NB4 (cell line): ENCODE measurements at regions not wholly inside any gene's neighbourhood (a gene's known extent, or its start where the extent isn't known, plus 50 kb on each side); places are given as distances from the start of the nearest gene placed in this dataset.
"Not testable (repeated sequence)": the region's sequence is repeated elsewhere in the genome, so short reads cannot be mapped to it uniquely, and the experiment has no call there.

Experiments used
- DNase-seq: peaks from one replicate; pipeline ENCODE4 v3.0.0; 2010; ENCODE audit warnings: low read depth
- H3K4me3 ChIP-seq: one replicate; pipeline ENCODE4 v1.5.1; 2011; ENCODE audit warnings: mild to moderate bottlenecking, low read depth, low read length, moderate library complexity
- MYC ChIP-seq: IDR thresholded peaks from 2 replicates; pipeline ENCODE4 v1.6.1; 2011; ENCODE audit warnings: low read depth, low read length
- POLR2A ChIP-seq: IDR thresholded peaks from 2 replicates; pipeline ENCODE4 v1.6.1; 2011; ENCODE audit warnings: mild to moderate bottlenecking; ENCODE audit not compliant: insufficient read length; ENCODE audit errors: extremely low read depth
- TF ChIP-seq, protein P1 (sequence below): IDR thresholded peaks from 2 replicates; pipeline ENCODE4 v1.6.1; 2011; ENCODE audit warnings: low read depth, low read length
- TF ChIP-seq, protein P2 (sequence below): IDR thresholded peaks from one replicate; pipeline ENCODE4 v1.5.1; 2012; ENCODE audit warnings: low read depth, low read length

DNA sequence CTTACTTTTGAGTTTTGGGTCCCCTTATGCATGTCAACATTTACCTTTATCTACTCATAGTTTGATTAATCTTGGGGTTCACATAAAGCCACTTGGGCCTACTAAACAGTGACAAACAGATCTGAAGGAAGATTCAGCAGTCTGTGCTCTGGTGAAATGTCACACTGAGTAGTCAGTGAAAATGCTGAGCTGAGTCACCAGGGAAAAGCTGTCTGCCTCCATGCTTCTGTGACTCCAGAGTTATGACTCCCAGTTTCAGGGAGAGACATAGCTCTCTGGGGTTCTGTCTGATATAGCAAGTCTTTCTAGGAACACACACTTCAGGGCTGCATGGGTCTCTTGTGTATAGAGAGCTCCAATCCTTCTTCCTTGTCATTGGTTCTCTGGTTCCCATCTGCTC, 406.3 kb upstream of the FAR2 start:
- no peak overlapping the region for H3K4me3 ChIP-seq
- DNase-seq = no peak
- no peak for TF ChIP-seq MYC
- TF ChIP-seq POLR2A = no peak
- TF ChIP-seq, protein P1, sequence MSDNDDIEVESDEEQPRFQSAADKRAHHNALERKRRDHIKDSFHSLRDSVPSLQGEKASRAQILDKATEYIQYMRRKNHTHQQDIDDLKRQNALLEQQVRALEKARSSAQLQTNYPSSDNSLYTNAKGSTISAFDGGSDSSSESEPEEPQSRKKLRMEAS = no peak
- TF ChIP-seq, protein P2, sequence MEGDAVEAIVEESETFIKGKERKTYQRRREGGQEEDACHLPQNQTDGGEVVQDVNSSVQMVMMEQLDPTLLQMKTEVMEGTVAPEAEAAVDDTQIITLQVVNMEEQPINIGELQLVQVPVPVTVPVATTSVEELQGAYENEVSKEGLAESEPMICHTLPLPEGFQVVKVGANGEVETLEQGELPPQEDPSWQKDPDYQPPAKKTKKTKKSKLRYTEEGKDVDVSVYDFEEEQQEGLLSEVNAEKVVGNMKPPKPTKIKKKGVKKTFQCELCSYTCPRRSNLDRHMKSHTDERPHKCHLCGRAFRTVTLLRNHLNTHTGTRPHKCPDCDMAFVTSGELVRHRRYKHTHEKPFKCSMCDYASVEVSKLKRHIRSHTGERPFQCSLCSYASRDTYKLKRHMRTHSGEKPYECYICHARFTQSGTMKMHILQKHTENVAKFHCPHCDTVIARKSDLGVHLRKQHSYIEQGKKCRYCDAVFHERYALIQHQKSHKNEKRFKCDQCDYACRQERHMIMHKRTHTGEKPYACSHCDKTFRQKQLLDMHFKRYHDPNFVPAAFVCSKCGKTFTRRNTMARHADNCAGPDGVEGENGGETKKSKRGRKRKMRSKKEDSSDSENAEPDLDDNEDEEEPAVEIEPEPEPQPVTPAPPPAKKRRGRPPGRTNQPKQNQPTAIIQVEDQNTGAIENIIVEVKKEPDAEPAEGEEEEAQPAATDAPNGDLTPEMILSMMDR = no peak

DNA sequence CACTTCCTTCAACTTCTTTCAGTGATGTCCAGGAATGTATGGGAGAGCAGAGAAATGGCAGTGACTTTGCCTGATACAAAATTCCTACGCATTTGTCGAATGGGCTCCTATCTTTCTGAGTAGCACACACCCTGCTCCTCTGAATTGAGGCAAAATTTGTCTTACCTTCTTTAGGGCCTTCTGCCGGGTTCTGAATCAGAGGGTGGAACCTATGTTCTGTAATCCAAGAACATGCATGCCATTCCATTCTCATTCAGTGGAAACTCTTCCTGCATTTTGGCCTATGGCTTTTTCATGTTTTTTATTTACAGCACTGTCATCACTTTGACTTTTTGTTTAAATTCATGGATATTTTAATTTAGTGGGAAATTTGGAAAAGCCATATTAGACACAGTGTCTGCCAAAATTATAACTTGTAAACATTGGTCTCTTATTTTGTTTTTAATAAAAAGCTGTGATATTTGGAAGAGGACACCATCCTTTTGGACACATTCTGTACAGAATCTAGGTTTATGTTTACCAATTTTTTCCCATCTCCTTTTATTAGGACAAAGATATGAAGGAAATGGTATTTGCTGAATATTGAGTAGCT, 402.2 kb upstream of the FAR2 start:
- H3K4me3 ChIP-seq = no peak overlapping the region
- no peak for DNase-seq

DNA sequence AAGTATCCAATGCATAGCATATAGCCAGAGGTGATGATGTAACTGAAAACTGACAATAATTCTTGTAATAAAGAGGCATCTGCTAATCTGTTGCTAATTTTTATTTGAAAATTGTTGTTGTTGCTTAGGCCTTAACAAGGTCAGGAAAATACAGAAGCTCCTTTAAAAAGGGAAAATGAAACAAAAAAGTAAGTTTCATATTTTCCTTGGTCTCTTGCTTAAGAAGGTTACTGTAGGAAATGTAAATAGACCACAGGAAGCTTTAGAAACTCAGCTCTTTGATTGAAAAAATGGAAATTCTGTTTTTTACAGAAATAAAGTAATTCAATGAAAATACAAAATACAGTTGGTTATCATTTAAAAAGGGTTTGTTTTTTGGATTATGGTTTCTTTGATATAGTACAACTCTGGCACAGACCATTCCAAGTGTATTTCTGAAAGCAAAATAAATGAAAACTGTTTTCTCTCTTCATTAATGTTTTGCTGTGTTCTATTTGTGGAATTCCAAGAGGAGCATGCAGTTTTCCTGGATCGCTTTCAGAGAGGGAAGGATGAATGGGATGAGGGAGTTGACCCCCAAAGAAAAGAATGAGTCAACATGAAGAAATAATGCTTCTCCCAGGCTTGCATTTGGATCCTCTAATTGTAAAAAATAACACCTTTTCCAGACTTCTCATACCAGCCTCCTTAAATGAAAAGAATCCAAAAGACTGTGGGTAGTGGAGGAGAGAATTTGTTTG, 398.0 kb upstream of the FAR2 start:
- DNase-seq = no peak
- no peak overlapping the region for H3K4me3 ChIP-seq

More for the DNA sequence above, 402.2 kb upstream of the FAR2 start:
- TF ChIP-seq, protein P2 = no peak
- TF ChIP-seq, protein P1 = no peak
- no peak for TF ChIP-seq MYC
- TF ChIP-seq POLR2A = no peak

DNA sequence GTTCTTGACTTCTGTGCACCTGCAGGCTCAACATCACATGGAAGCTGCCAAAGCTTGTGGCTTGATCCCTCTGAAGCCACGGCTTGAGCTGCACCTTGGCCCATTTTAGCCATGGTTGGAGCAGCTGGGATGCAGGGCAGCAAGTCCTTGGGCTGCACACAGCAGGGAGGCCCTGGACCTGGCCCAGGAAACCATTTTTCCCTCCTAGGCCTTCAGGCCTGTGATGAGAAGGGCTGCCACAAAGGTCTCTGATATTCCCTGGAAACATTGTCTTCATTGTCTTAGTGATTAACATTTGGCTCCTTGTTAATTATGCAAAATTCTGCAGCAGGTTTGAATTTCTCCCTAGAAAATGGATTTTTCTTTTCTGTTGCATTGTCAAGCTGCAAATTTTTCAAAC, 394.1 kb upstream of the FAR2 start:
- DNase-seq = no peak
- TF ChIP-seq, protein P2 = no peak
- TF ChIP-seq MYC (no peak), POLR2A (no peak)
- TF ChIP-seq, protein P1 = no peak
- no peak overlapping the region for H3K4me3 ChIP-seq

More for the DNA sequence above, 398.0 kb upstream of the FAR2 start:
- TF ChIP-seq MYC (no peak), POLR2A (no peak)
- TF ChIP-seq, protein P2 = no peak
- TF ChIP-seq, protein P1 = no peak

DNA sequence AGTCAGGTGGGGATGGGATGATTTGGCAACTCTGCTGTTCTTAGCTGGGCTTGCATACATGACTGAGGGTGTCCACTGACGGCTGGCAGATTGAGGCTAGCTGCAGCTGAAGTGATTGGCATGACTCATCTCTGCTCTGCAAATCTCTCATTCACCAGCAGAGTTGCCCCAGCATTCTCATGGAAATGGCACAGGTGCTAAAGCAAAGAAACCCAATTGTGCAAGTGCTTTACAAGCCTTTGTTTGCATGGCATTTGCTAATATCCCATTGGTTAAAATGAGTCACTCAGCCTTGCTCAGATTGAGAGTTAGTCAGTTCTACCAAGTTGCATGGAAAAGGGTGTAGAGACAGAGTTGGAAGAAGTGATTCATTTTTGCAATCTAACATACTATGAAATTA, 389.7 kb upstream of the FAR2 start:
- TF ChIP-seq MYC = no peak
- TF ChIP-seq POLR2A = no peak
- TF ChIP-seq, protein P1 = no peak
- TF ChIP-seq, protein P2 = no peak
- no peak overlapping the region for H3K4me3 ChIP-seq
- peak; percentile 31 for DNase-seq

DNA sequence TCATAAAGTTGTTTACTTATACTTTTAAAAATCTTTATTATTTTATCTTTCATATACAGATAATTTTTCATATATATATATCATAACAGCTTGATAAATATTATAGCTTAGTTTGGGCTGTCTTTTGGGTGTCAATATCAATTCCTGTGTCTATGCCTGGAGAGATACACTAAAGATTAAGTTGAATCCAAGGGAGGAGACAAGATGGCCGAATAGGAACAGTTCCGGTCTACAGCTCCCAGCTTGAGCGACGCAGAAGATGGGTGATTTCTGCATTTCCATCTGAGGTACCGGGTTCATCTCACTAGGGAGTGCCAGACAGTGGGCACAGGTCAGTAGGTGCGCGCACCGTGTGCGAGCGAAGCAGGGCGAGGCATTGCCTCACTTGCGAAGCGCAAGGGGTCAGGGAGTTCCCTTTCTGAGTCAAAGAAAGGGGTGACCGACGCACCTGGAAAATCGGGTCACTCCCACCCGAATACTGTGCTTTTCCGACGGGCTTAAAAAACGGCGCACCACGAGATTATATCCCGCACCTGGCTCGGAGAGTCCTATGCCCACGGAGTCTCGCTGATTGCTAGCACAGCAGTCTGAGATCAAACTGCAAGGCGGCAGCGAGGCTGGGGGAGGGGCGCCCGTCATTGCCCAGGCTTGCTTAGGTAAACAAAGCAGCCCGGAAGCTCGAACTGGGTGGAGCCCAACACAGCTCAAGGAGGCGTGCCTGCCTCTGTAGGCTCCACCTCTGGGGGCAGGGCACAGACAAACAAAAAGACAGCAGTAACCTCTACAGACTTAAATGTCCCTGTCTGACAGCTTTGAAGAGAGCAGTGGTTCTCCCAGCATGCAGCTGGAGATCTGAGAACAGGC, 388.8 kb upstream of the FAR2 start:
- not testable (repeated sequence) for H3K4me3 ChIP-seq, DNase-seq

DNA sequence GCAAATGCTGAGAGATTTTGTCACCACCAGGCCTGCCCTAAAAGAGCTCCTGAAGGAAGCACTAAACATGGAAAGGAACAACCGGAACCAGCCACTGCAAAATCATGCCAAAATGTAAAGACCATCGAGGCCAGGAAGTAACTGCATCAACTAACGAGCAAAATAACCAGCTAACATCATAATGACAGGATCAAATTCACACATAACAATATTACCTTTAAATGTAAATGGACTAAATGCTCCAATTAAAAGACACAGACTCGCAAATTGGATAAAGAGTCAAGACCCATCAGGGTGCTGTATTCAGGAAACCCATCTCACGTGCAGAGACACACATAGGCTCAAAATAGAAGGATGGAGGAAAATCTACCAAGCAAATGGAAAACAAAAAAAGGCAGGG, 387.2 kb upstream of the FAR2 start:
- not testable (repeated sequence) for DNase-seq, H3K4me3 ChIP-seq
